GM10266 (cell line): ENCODE measurements at regions not wholly inside any gene's neighbourhood (a gene's known extent, or its start where the extent isn't known, plus 50 kb on each side); places are given as distances from the start of the nearest gene placed in this dataset.

Source experiments
- DNase-seq: peaks from one replicate; pipeline ENCODE4 v3.0.0; 2012; ENCODE audit errors: extremely low spot score
- CTCF ChIP-seq: IDR thresholded peaks from 2 replicates; pipeline ENCODE4 v1.5.1; 2012; ENCODE audit warnings: mild to moderate bottlenecking, low read depth; ENCODE audit not compliant: control insufficient read depth, insufficient read depth; ENCODE audit errors: missing control alignments

GRCh38 chr1:188444526-188444925, 1615.8 kb downstream of the PLA2G4A start:
- no peak for TF ChIP-seq CTCF
- DNase-seq: no peak

- no peak for TF ChIP-seq CTCF
- DNase-seq: no peak
Observed at GRCh38 chr1:188462837-188463236, 1634.1 kb downstream of the PLA2G4A start.

- TF ChIP-seq CTCF: no peak
Observed at GRCh38 chr1:188463919-188464318, 1635.2 kb downstream of the PLA2G4A start.

GRCh38 chr1:188466539-188466938, 1637.8 kb downstream of the PLA2G4A start:
- no peak for DNase-seq
- no peak for TF ChIP-seq CTCF

More at GRCh38 chr1:188463919-188464318, 1635.2 kb downstream of the PLA2G4A start:
- no peak for DNase-seq

- TF ChIP-seq CTCF: no peak
- no peak for DNase-seq
Observed at GRCh38 chr1:188476606-188477005, 1647.9 kb downstream of the PLA2G4A start.

GRCh38 chr1:188489336-188490112, 1660.8 kb downstream of the PLA2G4A start:
- TF ChIP-seq CTCF: no peak
- no peak for DNase-seq

GRCh38 chr1:188496506-188496905, 1667.8 kb downstream of the PLA2G4A start:
- no peak for TF ChIP-seq CTCF

More at GRCh38 chr1:188496506-188496905, 1667.8 kb downstream of the PLA2G4A start:
- no peak for DNase-seq
